GM21367 (cell line): ENCODE measurements at regions not wholly inside any gene's neighbourhood (a gene's known extent, or its start where the extent isn't known, plus 50 kb on each side); places are given as distances from the start of the nearest gene placed in this dataset.

Experiments used
- ATAC-seq: cut with Tn5 transposase; IDR thresholded peaks from one replicate; pipeline ENCODE4 v1.9.1; 2021; ENCODE audit not compliant: unreplicated experiment

DNA sequence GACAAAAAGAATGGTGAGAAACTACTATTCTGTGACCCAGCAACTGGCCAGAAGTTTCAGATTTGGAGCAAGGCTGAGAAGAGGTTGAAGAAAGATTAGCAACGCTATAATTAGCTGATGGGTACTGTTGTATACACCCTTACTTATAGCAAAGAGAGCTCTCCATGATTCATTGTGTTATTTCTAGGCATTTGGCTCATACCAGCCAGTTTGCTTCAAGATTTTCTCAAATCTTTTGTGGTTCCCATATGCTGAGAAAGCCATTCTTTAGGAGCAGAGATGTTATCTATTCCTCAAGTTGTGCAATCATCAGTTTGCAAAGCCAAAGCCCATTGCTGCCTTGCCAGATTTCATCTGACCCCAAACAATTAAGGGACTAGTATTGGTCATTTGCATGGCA lies 179.4 kb downstream of the ETS1 start:
- no peak for ATAC-seq

DNA sequence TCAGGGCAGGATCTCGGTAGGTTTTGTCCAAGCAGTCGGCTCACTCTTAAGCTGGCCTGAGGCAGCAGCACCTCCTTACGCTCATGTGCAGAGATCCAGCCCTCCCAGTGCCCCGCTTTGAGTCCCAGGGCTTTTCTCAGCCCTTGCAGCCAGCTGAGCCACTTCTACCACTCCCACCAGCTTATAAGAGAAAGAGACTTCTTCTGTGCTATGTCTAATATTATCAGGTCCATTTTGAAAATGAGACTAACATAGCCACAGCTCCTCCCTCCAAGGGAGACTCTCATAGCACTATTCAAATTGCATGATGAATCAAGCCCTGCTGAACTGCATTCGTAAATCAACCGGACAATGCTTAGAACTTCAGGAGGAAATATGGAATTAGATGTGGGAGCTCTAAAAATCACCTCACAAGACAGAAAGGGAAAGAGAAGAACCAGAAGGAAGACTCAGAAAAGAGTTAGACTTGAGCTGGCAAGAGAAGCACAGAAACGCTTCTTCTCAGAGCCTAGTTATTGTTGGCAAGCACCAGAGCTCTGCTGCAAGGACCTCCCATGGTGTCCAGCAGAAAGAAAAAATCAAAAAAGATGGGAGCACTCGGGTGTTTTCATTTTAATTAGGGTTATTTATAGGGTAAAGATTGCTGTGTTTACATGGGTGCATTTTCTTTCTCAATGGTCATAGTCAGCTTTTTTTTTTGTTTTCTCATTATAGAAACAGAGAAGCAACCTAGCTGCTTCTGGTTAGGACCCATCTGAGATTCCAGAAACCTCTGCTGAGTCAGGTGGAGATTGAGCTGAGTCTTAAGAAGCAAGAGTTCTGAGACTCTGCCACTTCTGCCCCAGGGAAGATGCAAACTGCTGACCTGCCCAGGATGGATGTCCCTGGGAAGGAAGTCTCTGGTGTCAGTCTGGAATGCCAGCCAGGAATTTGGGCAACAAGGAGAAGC lies 181.4 kb downstream of the ETS1 start:
- no peak for ATAC-seq

DNA sequence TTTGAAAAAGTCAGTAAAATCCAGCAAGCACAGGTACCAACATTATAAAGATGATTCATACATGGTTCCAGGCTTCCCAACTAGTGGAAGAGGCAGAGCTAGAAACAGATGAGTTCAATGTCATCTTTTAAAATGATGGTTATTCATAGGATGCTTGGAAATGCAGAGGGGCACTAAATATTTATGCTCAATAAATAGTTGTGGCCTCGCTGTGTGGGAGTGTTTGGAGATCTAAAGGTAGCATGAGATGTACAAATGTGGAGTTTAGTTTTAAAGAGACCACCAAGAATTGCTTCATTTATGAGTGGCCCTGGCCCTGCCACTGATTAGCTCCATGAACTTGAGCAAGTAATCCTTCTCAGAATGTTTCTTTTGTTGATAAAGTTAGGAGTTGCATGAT lies 182.2 kb downstream of the ETS1 start:
- no peak for ATAC-seq

DNA sequence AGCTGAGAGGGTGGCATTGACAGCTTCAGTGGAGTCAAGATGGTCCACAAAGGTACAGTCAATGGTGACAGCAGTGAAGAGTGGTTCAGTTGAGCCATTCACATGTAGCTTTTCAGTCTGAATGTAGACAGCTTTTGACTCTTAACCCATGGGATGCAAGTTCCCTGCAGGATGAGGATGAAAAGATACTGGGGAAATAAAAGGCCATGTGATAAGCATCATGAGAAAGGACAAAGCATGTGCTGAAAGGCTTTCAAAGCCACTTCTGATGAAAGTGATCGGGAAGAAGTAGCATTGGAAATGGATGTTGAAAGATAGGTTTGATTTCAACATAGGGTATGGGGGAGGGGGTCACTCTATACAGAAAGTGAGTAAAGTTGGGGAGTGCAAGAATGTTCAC lies 182.9 kb downstream of the ETS1 start:
- ATAC-seq: no peak

DNA sequence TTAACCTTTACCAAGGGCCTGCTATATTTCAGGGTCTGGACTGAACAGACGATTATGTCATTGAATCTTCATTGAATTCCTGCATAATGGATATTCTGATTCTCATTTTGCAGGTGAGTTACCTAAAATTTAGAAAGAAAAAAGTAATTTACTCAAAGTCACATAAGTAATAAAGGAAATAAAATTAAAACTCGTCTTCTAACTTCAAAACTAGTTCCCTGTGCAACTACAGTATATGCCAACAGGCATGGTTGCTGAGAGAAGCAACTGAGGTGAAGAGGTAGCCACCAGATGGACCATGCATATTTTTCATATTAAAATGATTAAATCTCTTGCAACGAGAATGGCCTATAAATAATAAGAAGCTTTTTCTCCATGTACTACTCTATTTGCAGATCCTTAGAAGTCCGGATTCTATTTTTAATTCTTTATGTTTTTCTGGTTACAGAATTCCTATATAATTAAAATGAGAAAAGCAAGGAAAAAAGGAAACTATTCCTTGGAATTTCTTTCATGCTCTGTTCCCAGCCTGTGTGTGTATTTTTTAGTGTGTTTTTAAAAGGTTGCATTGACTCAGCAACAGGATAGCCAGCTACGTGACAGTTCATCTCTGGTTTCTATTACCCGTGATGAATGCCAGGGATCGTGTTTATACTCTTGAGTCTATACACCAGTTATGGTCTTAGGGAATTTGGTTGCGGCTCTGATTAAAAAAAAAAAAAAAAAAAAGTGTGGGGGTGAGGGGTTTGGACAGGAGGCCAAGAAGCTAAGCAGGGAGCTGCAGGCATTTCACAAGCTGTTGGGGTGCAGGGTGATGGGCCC lies 186.8 kb downstream of the ETS1 start:
- ATAC-seq: no peak

DNA sequence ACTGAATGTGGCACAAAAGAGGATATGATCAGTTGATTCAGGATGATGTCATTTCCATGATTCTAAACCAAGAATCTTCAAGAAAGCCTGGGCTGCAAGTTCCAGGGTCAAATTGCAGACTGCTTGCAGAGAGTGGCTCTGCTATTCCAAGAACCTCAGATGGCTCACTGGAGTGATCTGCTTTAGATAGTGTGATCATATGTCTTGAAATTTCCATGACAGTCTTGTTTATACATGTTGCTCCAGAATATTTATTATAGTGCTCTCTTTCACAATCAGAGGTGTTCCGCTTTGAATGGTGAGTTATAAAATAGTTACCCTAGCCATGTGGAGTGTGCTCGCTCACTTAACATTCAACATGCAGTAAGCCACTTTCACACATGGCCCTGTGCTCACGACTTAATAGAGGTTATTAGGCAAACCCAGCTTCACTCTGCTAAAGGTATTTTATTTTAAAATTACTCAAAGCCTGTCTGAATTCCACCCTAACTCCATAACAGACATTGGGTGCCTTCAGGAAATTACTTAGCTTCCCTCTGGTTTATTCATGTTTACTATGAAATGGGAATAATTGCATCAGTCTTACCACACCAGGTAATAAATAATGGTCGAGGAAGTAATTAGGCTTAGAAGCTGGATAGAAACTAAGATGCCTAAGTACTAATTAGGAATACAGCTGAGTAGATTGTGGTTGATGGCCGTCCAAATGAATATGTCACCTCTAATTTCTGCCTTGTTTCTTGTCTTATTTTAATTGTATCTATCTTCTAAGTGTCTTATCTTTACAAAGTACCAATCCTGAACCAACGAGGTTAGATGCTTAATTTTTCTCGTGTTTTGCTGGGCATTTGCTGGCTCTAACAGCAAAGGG lies 187.9 kb downstream of the ETS1 start:
- ATAC-seq: no peak

DNA sequence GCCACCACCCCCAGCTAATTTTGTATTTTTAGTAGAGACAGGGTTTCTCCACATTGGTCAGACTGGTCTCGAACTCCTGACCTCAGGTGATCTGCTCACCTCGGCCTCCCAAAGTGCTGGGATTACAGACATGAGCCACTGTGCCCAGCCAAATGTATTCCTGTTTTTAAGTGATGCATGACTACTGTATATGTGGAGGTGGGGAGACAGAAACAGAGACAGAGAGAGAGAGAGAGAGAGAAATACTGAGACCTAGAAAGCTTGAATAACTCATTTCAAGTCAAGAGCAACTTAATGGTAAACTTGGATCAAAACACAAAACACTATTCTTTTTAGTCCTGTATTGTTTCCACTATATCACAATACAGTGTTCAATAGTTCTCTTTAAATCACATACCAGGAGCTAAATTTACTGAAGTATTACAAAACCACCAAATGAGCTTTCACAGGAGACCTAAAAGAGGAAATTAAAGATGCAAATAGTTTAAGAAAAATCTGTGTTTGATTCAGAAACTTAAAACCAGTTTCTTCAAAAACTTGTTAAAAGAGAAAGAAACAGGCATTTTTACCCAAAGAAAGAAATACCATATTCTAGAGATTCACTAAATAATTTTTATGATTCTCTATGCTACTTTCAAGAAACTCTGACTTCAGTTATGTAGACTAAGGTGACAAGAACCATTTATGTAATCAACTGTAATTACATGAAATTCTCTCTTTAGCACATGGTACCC lies 188.7 kb downstream of the ETS1 start:
- ATAC-seq: no peak

DNA sequence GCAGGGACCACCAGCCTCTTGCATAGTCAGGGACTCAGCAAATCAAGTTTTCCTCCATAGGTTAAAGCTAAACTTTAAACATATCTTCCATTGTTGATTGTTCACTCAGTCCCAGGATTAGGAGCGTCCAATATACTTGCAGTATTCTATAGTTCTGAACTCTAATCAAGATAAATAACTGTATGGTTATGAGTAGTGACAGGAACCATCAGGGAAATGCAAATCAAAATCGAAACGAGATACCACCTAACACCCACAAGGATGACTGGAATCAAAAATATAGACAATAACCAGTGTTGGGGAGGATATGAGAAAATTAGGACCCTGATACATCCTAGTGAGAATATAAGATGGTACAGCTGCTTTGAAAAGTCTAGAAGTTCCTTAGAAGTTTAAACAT lies 190.0 kb downstream of the ETS1 start:
- no peak for ATAC-seq

DNA sequence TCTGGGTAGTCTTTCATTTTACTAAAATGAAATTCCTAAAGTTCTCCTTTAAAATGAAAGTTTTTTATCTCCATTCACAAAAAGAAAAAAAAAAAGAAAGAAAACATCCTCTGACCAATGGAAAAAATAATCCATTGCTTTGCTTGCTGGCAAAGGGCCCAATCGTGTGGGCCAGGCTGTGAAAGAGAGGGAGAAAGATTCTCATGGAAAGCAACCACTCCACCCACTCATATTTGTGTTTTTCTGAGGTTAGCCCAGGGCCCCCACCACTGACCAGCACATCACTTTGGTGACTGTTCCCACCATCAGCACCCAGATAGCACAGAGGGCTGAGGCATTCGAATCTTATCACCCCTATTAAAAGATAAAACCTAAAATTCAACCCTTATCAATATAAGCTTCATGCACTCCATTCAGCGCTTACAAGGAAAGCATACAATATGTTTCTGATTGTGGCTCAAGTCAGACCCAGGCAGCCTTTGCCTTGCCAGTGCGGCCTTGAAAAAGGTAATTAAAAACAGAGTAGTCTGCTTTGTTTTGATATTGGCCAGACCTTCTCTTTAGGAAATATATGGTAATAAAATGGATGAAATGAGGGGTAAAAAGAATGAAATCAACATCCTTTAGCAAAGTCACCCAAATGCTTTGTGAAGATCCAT lies 192.8 kb downstream of the ETS1 start:
- ATAC-seq: no peak

DNA sequence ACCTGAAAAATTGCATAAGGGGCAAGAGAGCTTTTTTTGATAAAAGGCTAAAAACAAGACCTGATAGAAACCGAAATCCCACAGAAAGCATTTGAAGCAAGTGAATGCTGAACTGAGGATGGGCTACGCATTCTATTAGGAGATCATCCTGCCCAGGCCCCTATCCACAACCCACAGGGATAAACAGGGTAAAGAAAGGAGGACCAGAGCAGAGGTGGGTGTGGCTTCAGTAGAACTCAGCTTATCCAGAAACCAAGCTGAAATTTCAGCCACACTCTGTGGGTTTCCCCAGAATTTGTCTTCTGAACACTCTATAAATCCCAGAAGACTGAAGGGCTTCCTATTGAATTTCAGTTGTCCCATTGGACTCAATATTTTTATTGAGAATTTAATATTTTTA lies 195.1 kb downstream of the ETS1 start:
- ATAC-seq: no peak

DNA sequence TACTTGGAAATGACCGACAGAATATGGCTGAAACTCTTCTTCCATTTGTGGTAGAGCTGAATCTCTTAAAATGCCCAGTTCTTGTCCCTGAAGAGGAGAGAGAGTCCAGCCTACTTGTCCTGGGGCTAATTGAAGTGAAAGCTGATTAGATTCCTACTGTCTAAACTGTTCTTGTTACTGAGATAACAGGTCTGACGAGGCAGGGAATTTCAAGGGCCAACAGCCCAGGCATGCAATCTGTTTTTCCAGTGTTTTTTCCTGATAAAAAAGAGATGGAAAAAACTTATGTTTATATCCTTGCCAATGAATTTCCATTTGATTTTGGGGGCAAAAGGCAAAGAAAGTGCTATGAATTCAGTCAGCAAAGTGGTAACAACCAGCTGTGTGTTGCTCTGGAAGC lies 195.5 kb downstream of the ETS1 start:
- no peak for ATAC-seq

DNA sequence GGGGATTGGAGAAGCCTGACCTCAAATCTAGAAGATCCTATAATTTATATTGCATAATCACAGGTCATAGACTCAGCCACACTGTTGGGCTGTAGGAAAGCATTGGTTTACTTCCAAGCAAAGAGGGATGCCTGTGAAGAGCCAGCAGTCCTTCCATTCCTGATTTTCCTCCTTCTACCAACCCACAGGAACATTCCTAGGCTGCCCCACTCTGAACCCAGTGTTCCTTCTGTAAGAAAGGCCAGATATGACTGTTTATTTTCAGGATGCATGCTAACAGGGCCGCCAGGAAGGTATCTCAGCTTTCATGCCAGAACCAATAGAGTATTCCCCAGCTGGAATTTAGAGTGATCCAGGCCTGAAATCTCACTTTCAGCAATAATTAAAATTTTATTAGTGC lies 197.1 kb downstream of the ETS1 start:
- no peak for ATAC-seq

DNA sequence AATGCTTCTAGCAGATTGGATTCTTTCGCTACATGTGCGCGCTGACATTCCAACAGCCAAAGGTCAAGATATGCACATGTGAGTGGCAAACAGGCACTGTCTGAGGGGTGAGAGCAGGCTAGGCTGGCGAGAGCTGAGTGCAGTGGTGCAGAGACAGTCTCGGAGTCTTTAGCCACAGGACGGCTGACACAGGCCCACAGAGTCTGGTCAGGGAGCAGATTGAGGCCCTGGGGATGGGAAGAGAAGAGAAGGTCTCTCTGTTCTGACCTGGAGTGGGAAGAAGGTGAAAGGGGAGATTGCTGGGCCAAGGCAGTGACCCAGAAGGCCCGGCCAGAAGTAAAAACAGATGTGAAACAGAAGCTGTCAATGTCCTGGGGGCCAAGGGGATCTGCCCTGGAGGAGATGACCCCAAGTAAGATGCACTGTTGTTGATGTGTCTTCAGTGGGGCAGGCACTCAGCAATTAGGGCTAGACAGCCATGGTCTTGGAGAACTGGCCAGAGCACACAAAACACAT lies 197.8 kb downstream of the ETS1 start:
- no peak for ATAC-seq

DNA sequence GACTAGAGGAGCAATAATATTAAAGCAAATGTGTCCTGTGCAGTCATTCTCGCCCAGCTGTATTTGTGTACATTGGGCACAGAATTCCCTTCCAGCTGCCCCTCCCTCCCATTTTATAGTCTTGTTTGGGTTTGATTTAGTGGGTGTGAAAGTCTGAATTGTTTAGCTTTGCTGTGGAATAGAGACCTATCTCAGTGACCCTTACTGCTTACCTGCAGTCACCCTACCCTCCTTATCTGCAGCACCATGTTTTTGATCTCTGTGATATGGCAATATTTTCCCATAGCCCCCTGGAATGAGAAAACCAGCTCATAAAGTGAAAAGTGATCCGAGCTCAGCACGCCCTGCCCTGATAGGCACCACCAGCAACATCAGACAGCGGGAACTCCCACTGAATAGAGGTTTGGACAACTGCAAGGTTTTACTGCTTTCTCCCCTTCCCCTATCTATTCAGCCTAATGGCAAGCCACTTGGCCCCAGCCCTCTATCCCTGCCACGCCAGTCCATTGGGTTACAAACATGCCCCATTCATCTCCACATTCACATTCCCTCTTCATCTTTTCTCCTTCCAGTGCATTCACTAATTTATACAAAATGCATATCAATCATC lies 199.0 kb downstream of the ETS1 start:
- ATAC-seq: no peak

DNA sequence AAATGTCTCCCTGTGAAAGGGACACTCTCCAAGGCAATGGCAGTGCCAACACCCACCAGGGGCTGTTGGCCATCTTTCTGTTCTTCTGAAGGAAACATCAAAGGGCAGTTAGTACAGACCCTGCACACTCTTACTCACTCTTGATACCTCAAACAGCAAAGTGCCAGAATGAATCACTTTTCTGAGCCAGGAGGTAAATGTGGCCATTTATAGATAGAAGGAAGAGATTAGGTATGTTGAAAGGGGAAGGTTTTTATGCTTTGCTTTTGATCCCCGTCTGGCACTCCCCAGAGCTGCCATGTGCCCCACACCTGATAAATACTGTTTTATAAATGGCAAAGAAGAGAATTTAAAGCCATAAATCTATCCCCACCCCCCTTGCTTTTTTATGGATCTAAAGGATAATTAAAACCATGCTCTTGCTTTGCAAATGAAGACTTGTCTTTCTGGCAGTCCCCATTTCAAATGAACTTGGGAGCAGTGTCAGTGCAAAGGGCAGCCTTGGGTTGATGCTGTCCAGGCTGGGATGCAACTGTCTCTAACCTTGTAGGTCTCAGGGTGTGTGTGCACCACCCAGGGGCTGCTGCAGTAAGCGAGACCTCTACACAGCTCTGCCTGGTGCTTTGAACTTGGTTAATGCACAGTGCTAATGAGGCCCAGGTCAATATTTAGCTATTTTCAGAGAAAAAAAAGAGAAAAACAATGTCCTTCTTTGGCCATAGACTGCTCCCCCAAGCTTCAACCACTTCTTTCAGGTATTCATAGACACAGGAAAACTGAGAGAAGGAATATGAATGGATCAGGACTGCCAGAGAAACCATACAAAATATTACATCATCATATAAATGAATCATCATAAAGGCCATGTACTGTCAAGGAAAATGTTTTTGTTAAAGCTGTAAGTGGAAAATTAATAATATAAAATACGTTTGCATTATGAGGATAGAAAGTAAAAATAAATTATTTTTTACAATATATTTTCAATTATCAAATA lies 207.5 kb downstream of the ETS1 start:
- no peak for ATAC-seq

DNA sequence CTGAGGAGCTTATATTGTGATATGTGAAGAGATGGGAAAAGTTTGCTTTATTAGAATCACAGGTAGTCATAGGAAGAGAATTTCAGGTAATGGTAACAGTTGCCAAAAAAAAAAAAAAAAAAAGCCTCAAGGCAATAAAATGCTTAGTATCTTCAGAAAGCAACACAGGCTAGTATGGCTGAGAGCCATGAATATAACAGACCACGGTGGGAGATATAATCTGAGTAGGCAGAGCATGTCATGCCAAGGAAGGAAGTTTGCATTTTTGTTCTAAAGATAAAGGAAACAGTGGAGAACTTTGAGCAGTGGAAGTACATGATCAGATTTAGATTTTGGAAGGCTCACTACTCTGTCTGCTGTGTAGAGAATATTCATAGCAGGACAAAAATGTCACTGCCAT lies 211.4 kb downstream of the ETS1 start:
- ATAC-seq: no peak

DNA sequence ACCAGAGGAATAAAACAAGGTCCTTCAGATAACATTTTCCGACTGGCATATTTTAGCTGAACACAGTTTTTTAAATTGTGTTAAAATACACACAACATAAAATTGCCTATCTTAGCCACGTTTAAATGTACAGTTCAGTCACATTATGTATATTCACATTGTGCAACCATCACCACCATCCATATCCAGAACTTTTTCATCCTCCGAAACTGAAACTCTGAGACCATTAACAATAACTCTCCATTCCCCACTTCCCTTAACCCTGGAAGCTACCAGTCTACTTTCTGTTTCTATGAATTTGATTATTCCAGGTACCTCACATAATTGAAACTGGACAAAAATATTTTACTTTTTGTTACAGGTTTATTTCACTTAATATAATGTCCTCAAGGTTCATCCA lies 213.3 kb downstream of the ETS1 start:
- ATAC-seq: no peak

DNA sequence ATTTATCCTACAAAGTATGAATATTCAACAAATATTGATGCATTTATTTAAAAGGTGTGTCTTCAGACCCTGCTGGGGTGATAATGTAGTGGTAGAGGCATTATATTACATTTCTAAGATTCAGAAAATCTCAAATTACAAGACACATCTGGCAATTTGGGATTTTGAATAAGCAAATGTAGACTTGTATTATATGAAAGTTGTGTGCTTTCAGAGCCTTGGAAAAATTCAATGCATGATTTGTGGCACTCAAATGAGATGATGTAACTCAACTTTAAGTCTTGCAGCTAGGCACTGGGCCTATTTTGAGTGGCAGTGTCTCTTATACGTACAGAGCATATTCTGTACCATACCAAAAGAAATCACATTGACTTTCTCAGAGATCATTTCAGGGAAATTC lies 214.4 kb downstream of the ETS1 start:
- ATAC-seq: no peak
